ENCODE measurements at regions not wholly inside any gene's neighbourhood (a gene's known extent, or its start where the extent isn't known, plus 50 kb on each side); places are given as distances from the start of the nearest gene placed in this dataset.

GRCh38 chr15:25947323-25948314 lies 84.5 kb upstream of the ATP10A start:
- peak; percentile 18 for DNase-seq

GRCh38 chr15:25946241-25946805 lies 83.2 kb upstream of the ATP10A start:
- no peak for DNase-seq

GRCh38 chr15:25944386-25944785 lies 81.3 kb upstream of the ATP10A start:
- DNase-seq = no peak

GRCh38 chr15:25943831-25944230 lies 80.7 kb upstream of the ATP10A start:
- DNase-seq = no peak

GRCh38 chr15:25939122-25939521 lies 76.0 kb upstream of the ATP10A start:
- DNase-seq = no peak

GRCh38 chr15:25937796-25938195 lies 74.7 kb upstream of the ATP10A start:
- DNase-seq = no peak

GRCh38 chr15:25936004-25936403 lies 72.9 kb upstream of the ATP10A start:
- DNase-seq = no peak

GRCh38 chr15:25933456-25934158 lies 70.5 kb upstream of the ATP10A start:
- peak; percentile 76 for DNase-seq

- no peak for DNase-seq
Observed at GRCh38 chr15:25932696-25933095, 69.6 kb upstream of the ATP10A start.

GRCh38 chr15:25931851-25932250 lies 68.7 kb upstream of the ATP10A start:
- DNase-seq = no peak

- DNase-seq = peak; percentile 14
Observed at GRCh38 chr15:25930931-25931330, 67.8 kb upstream of the ATP10A start.

Measured in EL (cell line).